Loucy (cell line): ENCODE measurements at regions not wholly inside any gene's neighbourhood (a gene's known extent, or its start where the extent isn't known, plus 50 kb on each side); places are given as distances from the start of the nearest gene placed in this dataset.

Source experiments
- H2AFZ ChIP-seq: fragments of 200-600 bp; sonication (generic); 2 replicates; pipeline ENCODE4 v1.6.0; 2016; ENCODE audit warnings: antibody characterized with exemption, mild to moderate bottlenecking, low read length, moderate library complexity
- H3F3A ChIP-seq: fragments of 200-600 bp; 2 replicates; pipeline ENCODE4 v1.6.0; 2016; ENCODE audit warnings: antibody characterized with exemption, low read depth, mild to moderate bottlenecking
- H3K27me3 ChIP-seq: fragments of 200-600 bp; sonication (generic); 2 replicates; pipeline ENCODE4 v1.6.1; 2014; ENCODE audit warnings: low read length, mild to moderate bottlenecking; ENCODE audit not compliant: insufficient read depth, poor library complexity, severe bottlenecking
- H3K36me3 ChIP-seq: fragments of 200-600 bp; sonication (generic); 2 replicates; pipeline ENCODE4 v1.6.1; 2016; ENCODE audit warnings: low read length; ENCODE audit not compliant: insufficient read depth
- H3K4me1 ChIP-seq: fragments of 200-600 bp; sonication (generic); 2 replicates; pipeline ENCODE4 v1.5.1; 2014; ENCODE audit warnings: low read length, mild to moderate bottlenecking; ENCODE audit not compliant: insufficient read depth, poor library complexity, severe bottlenecking
- H3K4me2 ChIP-seq: fragments of 200-600 bp; sonication (generic); 2 replicates; pipeline ENCODE4 v1.6.0; 2014; ENCODE audit warnings: antibody characterized with exemption, low read length, low read depth, mild to moderate bottlenecking; ENCODE audit not compliant: poor library complexity, severe bottlenecking
- H3K4me3 ChIP-seq: fragments of 200-600 bp; sonication (generic); 2 replicates; pipeline ENCODE4 v1.5.1; 2014; ENCODE audit warnings: low read length, mild to moderate bottlenecking, mixed read lengths; ENCODE audit not compliant: poor library complexity, severe bottlenecking
- H3K79me2 ChIP-seq: fragments of 200-600 bp; sonication (generic); 2 replicates; pipeline ENCODE4 v1.6.1; 2014; ENCODE audit warnings: low read length; ENCODE audit not compliant: insufficient read depth
- H3K9ac ChIP-seq: fragments of 200-600 bp; sonication (generic); 2 replicates; pipeline ENCODE4 v1.6.0; 2014; ENCODE audit warnings: mild to moderate bottlenecking, low read depth, low read length, moderate library complexity; ENCODE audit not compliant: poor library complexity, severe bottlenecking
- H3K9me2 ChIP-seq: fragments of 200-600 bp; sonication (generic); replicated peaks from 2 replicates; pipeline ENCODE4 v1.6.1; 2016; ENCODE audit warnings: low read depth, low read length, mixed read lengths
- H3K9me3 ChIP-seq: fragments of 200-600 bp; sonication (generic); 2 replicates; pipeline ENCODE4 v1.6.1; 2014; ENCODE audit warnings: mild to moderate bottlenecking, antibody characterized with exemption, low read length, low read depth; ENCODE audit not compliant: insufficient read depth
- H4K20me1 ChIP-seq: fragments of 200-600 bp; sonication (generic); 2 replicates; pipeline ENCODE4 v1.6.0; 2014; ENCODE audit warnings: antibody characterized with exemption, low read length, mild to moderate bottlenecking; ENCODE audit not compliant: insufficient read depth, poor library complexity, severe bottlenecking
- EZH2phosphoT487 ChIP-seq: fragments of 200-600 bp; IDR thresholded peaks from 2 replicates; pipeline ENCODE4 v1.6.1; 2018; ENCODE audit warnings: antibody characterized with exemption, mild to moderate bottlenecking, moderate library complexity, borderline replicate concordance
- TF ChIP-seq, protein P1 (sequence below): fragments of 200-600 bp; sonication (generic); conservative IDR thresholded peaks from 2 replicates; pipeline ENCODE4 v1.5.1; 2014; ENCODE audit warnings: mild to moderate bottlenecking, antibody characterized with exemption, low read length

- no peak overlapping the region for H3K4me3 ChIP-seq
- no peaks in the 10 kb centered on the region for H3F3A ChIP-seq
- no peak overlapping the region for H3K4me2 ChIP-seq
- H3K27me3 ChIP-seq: no peaks in the 10 kb centered on the region
- no peaks in the 10 kb centered on the region for H3K9me2 ChIP-seq
- no peaks in the 10 kb centered on the region for H4K20me1 ChIP-seq
- TF ChIP-seq, protein P1, sequence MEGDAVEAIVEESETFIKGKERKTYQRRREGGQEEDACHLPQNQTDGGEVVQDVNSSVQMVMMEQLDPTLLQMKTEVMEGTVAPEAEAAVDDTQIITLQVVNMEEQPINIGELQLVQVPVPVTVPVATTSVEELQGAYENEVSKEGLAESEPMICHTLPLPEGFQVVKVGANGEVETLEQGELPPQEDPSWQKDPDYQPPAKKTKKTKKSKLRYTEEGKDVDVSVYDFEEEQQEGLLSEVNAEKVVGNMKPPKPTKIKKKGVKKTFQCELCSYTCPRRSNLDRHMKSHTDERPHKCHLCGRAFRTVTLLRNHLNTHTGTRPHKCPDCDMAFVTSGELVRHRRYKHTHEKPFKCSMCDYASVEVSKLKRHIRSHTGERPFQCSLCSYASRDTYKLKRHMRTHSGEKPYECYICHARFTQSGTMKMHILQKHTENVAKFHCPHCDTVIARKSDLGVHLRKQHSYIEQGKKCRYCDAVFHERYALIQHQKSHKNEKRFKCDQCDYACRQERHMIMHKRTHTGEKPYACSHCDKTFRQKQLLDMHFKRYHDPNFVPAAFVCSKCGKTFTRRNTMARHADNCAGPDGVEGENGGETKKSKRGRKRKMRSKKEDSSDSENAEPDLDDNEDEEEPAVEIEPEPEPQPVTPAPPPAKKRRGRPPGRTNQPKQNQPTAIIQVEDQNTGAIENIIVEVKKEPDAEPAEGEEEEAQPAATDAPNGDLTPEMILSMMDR: no peak
- no peak for TF ChIP-seq EZH2phosphoT487
- H2AFZ ChIP-seq: no peak overlapping the region
- H3K36me3 ChIP-seq: no peaks in the 10 kb centered on the region
- H3K4me1 ChIP-seq: no peaks in the 10 kb centered on the region
- H3K9ac ChIP-seq: no peak overlapping the region
- no peaks in the 10 kb centered on the region for H3K9me3 ChIP-seq
- H3K79me2 ChIP-seq: no peaks in the 10 kb centered on the region
Measured at GRCh38 chr10:25744574-25744973, 189.5 kb upstream of the MYO3A start.

DNA sequence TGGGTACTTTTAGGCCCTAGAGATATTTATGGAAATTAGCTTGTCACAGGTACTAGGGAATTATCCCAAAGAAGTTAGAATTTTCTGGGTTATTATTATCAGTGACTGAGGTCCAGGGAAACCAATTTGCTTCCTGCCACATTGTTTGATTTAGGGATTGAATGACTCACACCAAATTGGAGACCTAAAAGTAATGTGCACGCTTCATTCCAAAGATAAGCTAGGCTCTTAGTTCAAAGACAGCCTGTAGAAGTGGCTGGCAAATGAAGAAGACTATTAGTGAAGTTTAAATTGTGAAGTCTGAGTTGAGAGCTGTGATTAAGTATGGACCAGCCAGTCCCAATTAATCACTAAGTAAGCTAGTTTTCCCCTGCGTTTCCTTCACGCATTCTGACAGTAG, 188.1 kb upstream of the MYO3A start:
- Histone ChIP-seq H3K9me3 (no peaks in the 10 kb centered on the region), H2AFZ (no peak overlapping the region), H3F3A (no peaks in the 10 kb centered on the region), H3K4me2 (no peak overlapping the region), H3K27me3 (no peaks in the 10 kb centered on the region), H3K9me2 (no peaks in the 10 kb centered on the region), H3K36me3 (no peaks in the 10 kb centered on the region), H3K9ac (no peak overlapping the region), H3K4me3 (no peak overlapping the region), H4K20me1 (no peaks in the 10 kb centered on the region), H3K79me2 (no peaks in the 10 kb centered on the region), H3K4me1 (no peaks in the 10 kb centered on the region)
- TF ChIP-seq EZH2phosphoT487: no peak
- TF ChIP-seq, protein P1: no peak

DNA sequence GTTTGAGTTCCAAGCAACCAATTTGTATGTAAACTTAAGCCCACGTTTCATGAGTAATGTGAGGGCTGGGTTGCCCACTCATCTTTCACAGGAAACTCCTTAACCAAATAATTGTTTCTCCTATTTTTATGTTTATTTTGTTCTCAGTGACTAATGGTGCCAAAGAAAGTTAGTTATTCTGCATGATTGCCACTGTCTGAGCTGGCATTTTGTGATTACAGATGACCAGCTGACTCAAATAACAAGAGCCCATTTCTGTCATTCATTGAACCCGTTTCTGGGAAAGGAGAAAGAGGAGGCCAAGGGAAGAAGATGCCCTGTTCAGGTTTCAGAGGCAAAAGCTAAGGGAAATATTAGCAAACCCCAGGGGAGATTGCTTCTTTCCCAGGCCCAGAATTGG, 186.9 kb upstream of the MYO3A start:
- H4K20me1 ChIP-seq: no peaks in the 10 kb centered on the region
- no peaks in the 10 kb centered on the region for H3F3A ChIP-seq
- H3K4me3 ChIP-seq: no peak overlapping the region
- H3K9ac ChIP-seq: no peak overlapping the region
- H3K9me3 ChIP-seq: no peaks in the 10 kb centered on the region
- no peak overlapping the region for H2AFZ ChIP-seq
- no peak overlapping the region for H3K4me2 ChIP-seq
- no peaks in the 10 kb centered on the region for H3K27me3 ChIP-seq
- TF ChIP-seq, protein P1: no peak
- no peaks in the 10 kb centered on the region for H3K4me1 ChIP-seq
- H3K79me2 ChIP-seq: no peaks in the 10 kb centered on the region
- no peaks in the 10 kb centered on the region for H3K36me3 ChIP-seq
- H3K9me2 ChIP-seq: no peaks in the 10 kb centered on the region
